ENCODE measurements at regions not wholly inside any gene's neighbourhood (a gene's known extent, or its start where the extent isn't known, plus 50 kb on each side); places are given as distances from the start of the nearest gene placed in this dataset.
"Not testable (repeated sequence)": the region's sequence is repeated elsewhere in the genome, so short reads cannot be mapped to it uniquely, and the experiment has no call there.

GRCh38 chr2:142718576-142719155 is 158.8 kb upstream of the KYNU start:
- H3K4me3 Mint-ChIP-seq: no peak overlapping the region
- no peaks in the 10 kb centered on the region for H3K27me3 Mint-ChIP-seq
- H3K4me1 Mint-ChIP-seq (ENCODE audit: low read depth in 2 of 2): no peaks in the 10 kb centered on the region
- no peak overlapping the region for H3K27ac Mint-ChIP-seq
- ATAC-seq: no peak
- H3K9me3 Mint-ChIP-seq: peaks cover 3% of the 10 kb centered on the region
- no peak for DNase-seq (ENCODE audit: low spot score)
- no peaks in the 10 kb centered on the region for H3K36me3 Mint-ChIP-seq

GRCh38 chr2:142716463-142717242 is 160.8 kb upstream of the KYNU start:
- no peak for DNase-seq (ENCODE audit: low spot score)
- no peaks in the 10 kb centered on the region for H3K36me3 Mint-ChIP-seq
- peaks cover 5% of the 10 kb centered on the region for H3K9me3 Mint-ChIP-seq
- H3K27me3 Mint-ChIP-seq: no peaks in the 10 kb centered on the region
- H3K4me1 Mint-ChIP-seq (ENCODE audit: low read depth in 2 of 2): no peaks in the 10 kb centered on the region
- ATAC-seq: no peak
- H3K27ac Mint-ChIP-seq: no peak overlapping the region
- H3K4me3 Mint-ChIP-seq: no peak overlapping the region

GRCh38 chr2:142714600-142714999 is 162.9 kb upstream of the KYNU start:
- no peaks in the 10 kb centered on the region for H3K27me3 Mint-ChIP-seq
- no peaks in the 10 kb centered on the region for H3K4me1 Mint-ChIP-seq (ENCODE audit: low read depth in 2 of 2)
- no peak overlapping the region for H3K27ac Mint-ChIP-seq
- no peak for DNase-seq (ENCODE audit: low spot score)
- no peaks in the 10 kb centered on the region for H3K36me3 Mint-ChIP-seq
- peaks cover 10% of the 10 kb centered on the region for H3K9me3 Mint-ChIP-seq
- H3K4me3 Mint-ChIP-seq: no peak overlapping the region
- no peak for ATAC-seq

- Mint-ChIP-seq H3K27me3 (no peaks in the 10 kb centered on the region), H3K36me3 (no peaks in the 10 kb centered on the region), H3K9me3 (peaks cover 10% of the 10 kb centered on the region), H3K4me1 (ENCODE audit: low read depth in 2 of 2) (no peaks in the 10 kb centered on the region), H3K27ac (no peak overlapping the region), H3K4me3 (no peak overlapping the region)
- ATAC-seq (no peak), DNase-seq (ENCODE audit: low spot score) (no peak)
These were observed 167.1 kb upstream of the KYNU start for GRCh38 chr2:142710336-142710735.

- H3K4me1 Mint-ChIP-seq (ENCODE audit: low read depth in 2 of 2): no peaks in the 10 kb centered on the region
- ATAC-seq (no peak), DNase-seq (ENCODE audit: low spot score) (no peak)
- H3K27ac Mint-ChIP-seq: no peak overlapping the region
- no peaks in the 10 kb centered on the region for H3K27me3 Mint-ChIP-seq
- H3K9me3 Mint-ChIP-seq: peaks cover 10% of the 10 kb centered on the region
- no peaks in the 10 kb centered on the region for H3K36me3 Mint-ChIP-seq
- no peak overlapping the region for H3K4me3 Mint-ChIP-seq
These were observed 170.1 kb upstream of the KYNU start for GRCh38 chr2:142707318-142707717.

- not testable (repeated sequence) for H3K36me3 Mint-ChIP-seq; H3K4me1 Mint-ChIP-seq (ENCODE audit: low read depth in 2 of 2); H3K4me3 Mint-ChIP-seq; H3K27ac Mint-ChIP-seq; H3K9me3 Mint-ChIP-seq; ATAC-seq; DNase-seq (ENCODE audit: low spot score); H3K27me3 Mint-ChIP-seq
These were observed 175.1 kb upstream of the KYNU start for GRCh38 chr2:142702397-142702796.

- H3K4me1 Mint-ChIP-seq (ENCODE audit: low read depth in 2 of 2); H3K27ac Mint-ChIP-seq; H3K36me3 Mint-ChIP-seq; DNase-seq (ENCODE audit: low spot score); ATAC-seq; H3K27me3 Mint-ChIP-seq; H3K4me3 Mint-ChIP-seq; H3K9me3 Mint-ChIP-seq: not testable (repeated sequence)
These were observed 181.9 kb upstream of the KYNU start for GRCh38 chr2:142695350-142696257.

GRCh38 chr2:142694282-142694681 is 183.2 kb upstream of the KYNU start:
- Mint-ChIP-seq H3K36me3 (no peaks in the 10 kb centered on the region), H3K27me3 (no peaks in the 10 kb centered on the region), H3K9me3 (peaks cover 6% of the 10 kb centered on the region), H3K27ac (no peak overlapping the region), H3K4me3 (no peak overlapping the region), H3K4me1 (ENCODE audit: low read depth in 2 of 2) (no peaks in the 10 kb centered on the region)
- ATAC-seq: no peak
- DNase-seq (ENCODE audit: low spot score): no peak

- Mint-ChIP-seq H3K4me1 (ENCODE audit: low read depth in 2 of 2) (no peaks in the 10 kb centered on the region), H3K36me3 (no peaks in the 10 kb centered on the region), H3K27ac (no peak overlapping the region)
These were observed 184.1 kb upstream of the KYNU start for GRCh38 chr2:142693171-142693950.

GRCh38 chr2:142688856-142689605 is 188.4 kb upstream of the KYNU start:
- Mint-ChIP-seq H3K9me3 (no peaks in the 10 kb centered on the region), H3K27ac (no peak overlapping the region), H3K4me3 (no peak overlapping the region), H3K27me3 (no peaks in the 10 kb centered on the region), H3K4me1 (ENCODE audit: low read depth in 2 of 2) (no peaks in the 10 kb centered on the region), H3K36me3 (no peaks in the 10 kb centered on the region)
- ATAC-seq: no peak
- no peak for DNase-seq (ENCODE audit: low spot score)

More at GRCh38 chr2:142693171-142693950, 184.1 kb upstream of the KYNU start:
- DNase-seq (ENCODE audit: low spot score) (no peak), ATAC-seq (no peak)
- Mint-ChIP-seq H3K4me3 (no peak overlapping the region), H3K27me3 (no peaks in the 10 kb centered on the region), H3K9me3 (peaks cover 6% of the 10 kb centered on the region)

GRCh38 chr2:142687509-142687908 is 190.0 kb upstream of the KYNU start:
- Mint-ChIP-seq H3K27me3 (no peaks in the 10 kb centered on the region), H3K27ac (no peak overlapping the region), H3K36me3 (no peaks in the 10 kb centered on the region), H3K4me1 (ENCODE audit: low read depth in 2 of 2) (no peaks in the 10 kb centered on the region), H3K9me3 (no peaks in the 10 kb centered on the region), H3K4me3 (no peak overlapping the region)
- ATAC-seq: no peak
- DNase-seq (ENCODE audit: low spot score): no peak

GRCh38 chr2:142687075-142687474 is 190.4 kb upstream of the KYNU start:
- Mint-ChIP-seq H3K36me3 (no peaks in the 10 kb centered on the region), H3K27ac (no peak overlapping the region), H3K9me3 (no peaks in the 10 kb centered on the region), H3K4me1 (ENCODE audit: low read depth in 2 of 2) (no peaks in the 10 kb centered on the region), H3K4me3 (no peak overlapping the region), H3K27me3 (no peaks in the 10 kb centered on the region)
- DNase-seq (ENCODE audit: low spot score): no peak
- no peak for ATAC-seq

GRCh38 chr2:142684667-142685066 is 192.8 kb upstream of the KYNU start:
- Mint-ChIP-seq H3K4me1 (ENCODE audit: low read depth in 2 of 2) (no peaks in the 10 kb centered on the region), H3K27ac (no peak overlapping the region), H3K9me3 (no peaks in the 10 kb centered on the region), H3K36me3 (no peaks in the 10 kb centered on the region), H3K4me3 (no peak overlapping the region), H3K27me3 (no peaks in the 10 kb centered on the region)
- ATAC-seq: no peak
- DNase-seq (ENCODE audit: low spot score): no peak
